Tibial nerve (tissue), 4 donors: ENCODE measurements at regions not wholly inside any gene's neighbourhood (a gene's known extent, or its start where the extent isn't known, plus 50 kb on each side); places are given as distances from the start of the nearest gene placed in this dataset.

Experiments
- DNase-seq, 2 donors: peaks; one replicate each; pipeline ENCODE4 v3.0.0-alpha.2; 2019; ENCODE audit warnings: low spot score in 2 of 2
- H3K27ac ChIP-seq, 4 donors: fragments of 200-600 bp; sonication (generic) in 3 of 4; one replicate each; pipeline ENCODE4 v1.5.1; 2017 to 2019; ENCODE audit warnings: mild to moderate bottlenecking in 1 of 4
- H3K27me3 ChIP-seq, 2 donors: fragments of 200-600 bp; sonication (generic) in 1 of 2; one replicate each; pipeline versions ENCODE4 v1.5.1 to v1.6.0; 2017 to 2019
- H3K36me3 ChIP-seq, 3 donors: fragments of 200-600 bp; sonication (generic); one replicate each; pipeline ENCODE4 v1.5.1; 2018 to 2019
- H3K4me1 ChIP-seq, 4 donors: fragments of 200-600 bp; sonication (generic) in 3 of 4; one replicate each; pipeline ENCODE4 v1.5.1; 2017 to 2019
- H3K4me3 ChIP-seq, 4 donors: fragments of 200-600 bp; sonication (generic) in 3 of 4; one replicate each; pipeline ENCODE4 v1.5.1; 2017 to 2019; ENCODE audit warnings: mild to moderate bottlenecking in 1 of 4, moderate library complexity in 1 of 4
- H3K9me3 ChIP-seq, 4 donors: fragments of 200-600 bp; sonication (generic) in 3 of 4; one replicate each; pipeline ENCODE4 v1.5.1; 2017 to 2019
- CTCF ChIP-seq, 5 experiments: fragments of 200-600 bp in 3 of 5; fragments of 450-650 bp in 2 of 5; sonication (generic) in 3 of 5; IDR thresholded peaks; one replicate each; pipeline ENCODE4 v1.5.1; 2016 to 2019; ENCODE audit warnings: antibody characterized with exemption in 5 of 5, mild to moderate bottlenecking in 3 of 5, moderate library complexity in 2 of 5
- EP300 ChIP-seq, 2 donors: sonication (generic); formaldehyde crosslinking; IDR thresholded peaks; one replicate each; pipeline ENCODE4 v1.6.1; 2017; ENCODE audit warnings: antibody characterized with exemption in 2 of 2, mild to moderate bottlenecking in 1 of 2
- POLR2A ChIP-seq, 2 donors: fragments of 450-650 bp; IDR thresholded peaks; one replicate each; pipeline ENCODE4 v1.6.1; 2017; ENCODE audit warnings: antibody characterized with exemption in 2 of 2, mild to moderate bottlenecking in 2 of 2, moderate library complexity in 2 of 2
- WGBS, 2 donors: methylation state at CpG; one replicate each; pipeline ENCODE4 v1.1.5; 2018; 5-methylcytosine and 5-hydroxymethylcytosine counted together

- no peaks in the 10 kb centered on the region for H3K4me1 ChIP-seq
- TF ChIP-seq POLR2A (IDR thresholded peaks at IDR 0.05) (no peak), EP300 (IDR thresholded peaks at IDR 0.05) (no peak), CTCF (IDR thresholded peaks at IDR 0.05) (no peak)
- WGBS, 2 donors, result 92 to 95% methylated on average over 3 to 5 of the region's 5 CpGs
- no peaks in the 10 kb centered on the region for H3K27me3 ChIP-seq
- H3K4me3 ChIP-seq, result no peak overlapping the region
- DNase-seq, result no peak
- peaks cover 0 to 8% (median 0%) of the 10 kb centered on the region in 4 donors for H3K9me3 ChIP-seq
- no peak overlapping the region for H3K27ac ChIP-seq
- no peaks in the 10 kb centered on the region for H3K36me3 ChIP-seq
Observed at GRCh38 chr17:14784997-14785696, 480.0 kb downstream of the PMP22 start.

- TF ChIP-seq POLR2A (IDR thresholded peaks at IDR 0.05) (no peak), CTCF (IDR thresholded peaks at IDR 0.05) (no peak), EP300 (IDR thresholded peaks at IDR 0.05) (no peak)
- H3K4me1 ChIP-seq, result no peaks in the 10 kb centered on the region
- 89 to 91% methylated on average over 2 of the region's 2 CpGs for WGBS, 2 donors
- DNase-seq, result no peak
- H3K9me3 ChIP-seq, result peaks cover 0 to 8% (median 0%) of the 10 kb centered on the region in 4 donors
- no peaks in the 10 kb centered on the region for H3K36me3 ChIP-seq
- no peak overlapping the region for H3K27ac ChIP-seq
- no peak overlapping the region for H3K4me3 ChIP-seq
- no peaks in the 10 kb centered on the region for H3K27me3 ChIP-seq
Observed at GRCh38 chr17:14781123-14781522, 480.2 kb downstream of the HS3ST3B1 start.

- Histone ChIP-seq H3K27me3 (no peaks in the 10 kb centered on the region), H3K4me1 (no peaks in the 10 kb centered on the region), H3K4me3 (no peak overlapping the region), H3K36me3 (no peaks in the 10 kb centered on the region), H3K27ac (no peak overlapping the region), H3K9me3 (peaks cover 0 to 8% (median 0%) of the 10 kb centered on the region in 4 donors)
- 57 to 63% methylated on average over 13 of the region's 13 CpGs for WGBS, 2 donors
- no peak for TF ChIP-seq EP300 (IDR thresholded peaks at IDR 0.05)
- TF ChIP-seq POLR2A (IDR thresholded peaks at IDR 0.05), result no peak
- no peak for TF ChIP-seq CTCF (IDR thresholded peaks at IDR 0.05)
- DNase-seq, result no peak
Observed at GRCh38 chr17:14780097-14780651, 479.3 kb downstream of the HS3ST3B1 start.

- TF ChIP-seq EP300 (IDR thresholded peaks at IDR 0.05), result no peak
- TF ChIP-seq CTCF (IDR thresholded peaks at IDR 0.05), result no peak
- TF ChIP-seq POLR2A (IDR thresholded peaks at IDR 0.05), result no peak
- no peak overlapping the region for H3K4me3 ChIP-seq
- no peaks in the 10 kb centered on the region for H3K27me3 ChIP-seq
- WGBS, 2 donors, result 77 to 89% methylated on average over 5 of the region's 5 CpGs
- H3K27ac ChIP-seq, result no peak overlapping the region
- H3K4me1 ChIP-seq, result no peaks in the 10 kb centered on the region
- DNase-seq, result no peak
- peaks cover 0 to 6% (median 0%) of the 10 kb centered on the region in 4 donors for H3K9me3 ChIP-seq
- no peaks in the 10 kb centered on the region for H3K36me3 ChIP-seq
Observed at GRCh38 chr17:14779241-14779640, 478.4 kb downstream of the HS3ST3B1 start.

GRCh38 chr17:14777291-14777690 lies 476.4 kb downstream of the HS3ST3B1 start:
- no peak for DNase-seq
- WGBS, 2 donors, result 49 to 68% methylated on average over 2 of the region's 2 CpGs
- H3K4me1 ChIP-seq, result no peaks in the 10 kb centered on the region
- H3K27me3 ChIP-seq, result no peaks in the 10 kb centered on the region
- no peak overlapping the region for H3K4me3 ChIP-seq
- H3K9me3 ChIP-seq, result no peaks in the 10 kb centered on the region
- H3K36me3 ChIP-seq, result no peaks in the 10 kb centered on the region
- no peak overlapping the region for H3K27ac ChIP-seq
- no peak for TF ChIP-seq CTCF (IDR thresholded peaks at IDR 0.05)
- TF ChIP-seq POLR2A (IDR thresholded peaks at IDR 0.05), result no peak
- TF ChIP-seq EP300 (IDR thresholded peaks at IDR 0.05), result no peak
